SKM-1 (cell line): ENCODE measurements at regions not wholly inside any gene's neighbourhood (a gene's known extent, or its start where the extent isn't known, plus 50 kb on each side); places are given as distances from the start of the nearest gene placed in this dataset.
"Not testable (repeated sequence)": the region's sequence is repeated elsewhere in the genome, so short reads cannot be mapped to it uniquely, and the experiment has no call there.

Experiments used
- DNase-seq: peaks from one replicate; lab custom pipeline; 2025; ENCODE audit not compliant: unreplicated experiment; lab: John Stamatoyannopoulos, UW

DNA sequence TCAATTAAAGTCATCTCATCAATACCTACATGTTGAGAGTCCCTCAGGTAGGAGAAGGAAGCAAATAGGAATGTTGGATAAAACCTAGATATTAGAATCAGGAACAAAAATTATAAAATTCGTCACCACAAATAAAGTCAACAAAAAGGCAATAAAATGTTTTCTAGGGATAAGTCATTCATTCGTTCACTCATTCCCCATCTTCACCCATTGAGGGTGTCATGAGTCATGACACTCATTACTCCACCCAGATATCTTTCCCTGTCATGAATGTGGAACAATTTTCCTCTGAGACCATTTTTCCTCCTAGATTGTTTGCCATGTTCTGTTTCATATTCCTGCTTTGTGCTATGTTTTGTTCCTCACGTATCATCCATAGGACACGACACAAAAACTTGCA is 50.9 kb upstream of the OLIG3 start:
- DNase-seq: no peak

DNA sequence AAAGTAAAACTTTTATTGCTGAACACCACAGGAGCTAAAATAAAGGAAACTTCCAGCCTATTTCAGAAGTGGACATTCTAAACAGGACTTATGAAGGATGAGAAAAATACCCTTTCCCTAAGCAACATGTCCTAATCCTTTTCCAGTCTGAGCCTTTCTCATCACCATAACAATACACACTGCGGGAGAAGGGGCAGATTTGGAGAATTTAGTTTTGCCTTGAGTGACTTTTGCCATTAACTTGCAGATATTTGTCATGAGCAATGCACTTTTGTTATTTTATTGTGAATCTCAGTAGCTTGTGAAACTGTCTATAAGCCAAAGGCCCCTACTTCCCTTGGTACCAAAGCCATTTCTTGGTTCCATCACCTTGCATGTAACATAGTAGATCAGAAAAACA is 53.0 kb upstream of the OLIG3 start:
- no peak for DNase-seq

DNA sequence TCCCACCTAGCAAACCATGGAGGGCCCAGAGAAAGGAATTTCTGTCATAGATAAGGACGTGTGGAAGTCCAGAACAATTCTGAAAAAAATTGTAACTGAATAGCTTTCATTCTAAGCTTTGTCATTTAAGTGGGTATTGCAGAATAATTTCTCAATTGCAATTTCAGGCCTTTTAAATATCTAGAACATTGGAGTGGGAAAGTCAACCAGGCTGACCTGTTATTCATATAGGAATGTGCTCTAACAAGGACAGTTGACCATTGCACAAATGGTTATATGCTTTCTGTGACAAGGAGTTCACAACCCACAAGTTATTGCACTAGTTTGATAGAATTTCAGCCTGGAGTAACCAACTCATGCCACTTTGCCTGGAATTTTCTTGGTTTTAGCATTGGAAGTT is 53.4 kb upstream of the OLIG3 start:
- DNase-seq: no peak

DNA sequence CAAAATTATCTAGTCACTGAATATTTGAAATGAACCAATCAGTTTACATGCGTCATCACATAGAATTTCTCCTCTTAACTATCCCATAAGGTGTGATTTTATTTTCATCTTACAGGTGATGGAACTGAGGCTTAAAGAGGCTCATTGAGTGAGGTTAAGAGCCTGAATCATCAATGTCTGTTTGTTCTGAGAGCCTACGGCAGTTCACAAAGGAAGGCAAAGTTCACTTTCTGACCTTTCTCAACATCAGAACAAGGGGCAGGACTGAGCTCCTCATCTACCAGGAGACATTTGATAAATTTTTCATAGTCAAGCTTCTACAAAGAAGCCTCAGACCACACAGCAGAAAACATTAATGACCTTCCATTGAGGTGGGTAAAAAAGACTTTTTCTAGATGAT is 54.9 kb upstream of the OLIG3 start:
- DNase-seq: no peak

DNA sequence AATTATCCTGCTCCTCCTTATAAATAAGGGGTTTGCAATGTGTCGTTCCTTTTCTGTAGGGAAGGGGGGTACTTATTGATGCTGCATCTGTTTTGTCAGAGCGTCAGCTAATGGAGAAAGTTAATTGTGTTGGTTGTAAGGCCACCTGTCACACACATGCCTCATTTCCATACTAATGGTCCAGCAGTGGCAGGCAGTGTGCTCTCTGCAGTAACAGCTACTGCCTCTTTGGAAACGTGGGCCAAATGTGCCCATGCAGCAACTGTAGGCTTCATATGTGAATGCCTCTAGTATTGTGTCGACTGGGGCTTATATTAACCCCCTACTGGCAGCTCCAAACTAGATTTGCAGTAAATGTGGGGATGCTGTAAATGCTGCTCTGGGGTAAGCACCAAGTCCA is 56.3 kb upstream of the OLIG3 start:
- DNase-seq: no peak

DNA sequence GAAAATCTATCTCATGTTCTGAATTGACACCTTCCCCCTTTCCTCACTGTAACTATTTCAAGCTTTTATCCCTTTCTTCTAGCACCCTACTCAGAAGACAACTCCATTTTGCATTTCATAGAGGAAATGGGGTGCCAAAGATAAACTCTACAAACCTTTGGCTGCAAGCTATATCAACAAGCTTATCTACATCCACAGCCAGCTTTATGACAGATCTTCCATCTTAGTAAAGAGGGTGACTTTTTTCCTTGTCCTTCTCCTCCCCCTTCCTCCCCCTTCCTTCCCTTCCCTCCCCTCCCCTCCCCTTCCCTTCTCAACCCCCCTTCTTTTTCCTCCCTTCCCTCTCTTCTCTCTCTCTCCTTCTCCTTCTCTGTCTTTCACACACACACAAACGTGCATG is 58.0 kb upstream of the OLIG3 start:
- DNase-seq: no peak

DNA sequence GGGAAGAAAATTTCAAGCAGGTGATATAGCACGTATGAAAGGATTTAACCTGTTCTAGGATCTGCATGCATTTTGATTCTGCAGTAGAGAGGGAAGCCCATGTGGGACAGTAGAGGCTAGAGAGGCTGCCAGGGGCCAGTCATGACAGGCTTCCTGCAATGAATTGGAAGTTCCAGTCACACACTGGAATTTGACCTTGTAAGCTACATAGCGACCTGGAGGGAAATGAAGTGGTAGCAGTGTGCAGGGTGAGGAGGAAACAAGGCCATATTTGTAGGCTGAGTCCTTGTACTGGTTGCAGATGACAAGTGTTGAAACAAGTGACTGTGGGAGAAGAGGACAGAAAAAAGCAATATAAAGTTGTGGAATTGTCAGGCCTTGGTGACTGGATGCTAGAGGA is 58.6 kb upstream of the OLIG3 start:
- no peak for DNase-seq

DNA sequence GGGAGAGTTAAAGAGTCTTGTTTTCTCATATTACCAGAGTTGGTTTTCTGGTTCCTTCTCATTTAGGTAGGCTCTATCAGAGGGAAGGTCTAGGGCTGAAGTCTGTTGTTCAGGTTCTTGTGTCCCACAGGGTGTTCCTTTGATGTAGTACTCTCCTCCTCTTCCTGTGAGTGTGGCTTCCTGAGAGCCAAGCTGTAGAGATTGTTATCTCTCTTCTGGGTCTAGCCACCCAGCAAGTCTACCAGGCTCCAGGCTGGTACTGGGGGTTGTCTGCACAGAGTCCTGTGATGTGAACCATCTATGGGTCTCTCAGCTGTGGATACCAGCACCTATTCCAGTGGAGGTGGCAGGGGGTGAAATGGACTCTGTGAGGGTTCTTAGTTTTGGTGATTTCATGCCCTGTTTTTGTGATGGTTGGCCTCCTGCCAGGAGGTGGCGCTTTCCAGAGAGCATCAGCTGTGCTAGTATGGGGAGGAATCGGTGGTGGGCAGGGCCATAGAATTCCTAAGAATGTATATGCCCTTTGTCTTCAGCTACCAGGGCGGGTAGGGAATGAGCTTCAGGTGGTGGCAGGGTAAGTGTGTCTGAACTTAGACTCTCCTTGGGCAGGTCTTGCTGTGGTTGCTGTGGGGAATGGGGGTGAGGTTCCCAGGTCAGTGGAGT is 65.5 kb upstream of the OLIG3 start:
- not testable (repeated sequence) for DNase-seq

DNA sequence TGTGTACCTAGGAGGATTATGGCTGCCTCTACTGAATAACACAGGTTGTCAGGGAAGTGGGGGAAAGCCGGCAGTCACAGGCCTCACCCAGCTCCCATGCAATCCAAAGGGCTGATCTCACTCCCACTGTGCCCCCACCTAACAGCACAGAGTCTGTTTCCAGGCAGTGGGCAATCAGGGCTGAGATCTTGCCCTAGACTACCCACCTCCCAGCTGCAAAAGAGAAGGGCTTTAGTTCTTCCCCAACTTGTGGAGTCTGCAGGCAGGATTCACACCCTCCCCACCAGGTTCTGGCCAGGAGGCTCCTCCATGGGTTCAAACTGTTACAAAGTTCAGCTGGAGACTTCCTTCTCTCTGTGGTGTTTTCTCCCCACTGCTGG is 66.0 kb upstream of the OLIG3 start:
- DNase-seq: no peak

DNA sequence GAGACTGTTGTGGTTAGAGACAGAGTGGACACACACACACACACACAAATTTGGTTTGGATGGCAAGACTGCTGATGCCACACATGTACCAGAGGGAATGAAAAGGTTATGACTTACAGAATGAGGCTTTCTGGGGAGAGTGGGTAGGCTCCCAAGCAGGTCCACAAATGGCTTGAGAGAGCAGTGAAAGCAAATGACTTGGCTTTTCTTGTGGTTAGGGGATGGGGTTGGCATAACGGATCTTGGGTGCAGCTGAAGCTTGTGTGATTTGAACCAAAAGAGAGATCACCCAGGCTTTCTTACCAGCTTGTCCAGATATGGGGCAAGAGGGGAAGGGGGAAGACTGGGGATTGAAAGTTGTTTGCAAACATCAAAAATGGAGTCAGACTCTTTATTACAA is 73.9 kb upstream of the OLIG3 start:
- DNase-seq: no peak

DNA sequence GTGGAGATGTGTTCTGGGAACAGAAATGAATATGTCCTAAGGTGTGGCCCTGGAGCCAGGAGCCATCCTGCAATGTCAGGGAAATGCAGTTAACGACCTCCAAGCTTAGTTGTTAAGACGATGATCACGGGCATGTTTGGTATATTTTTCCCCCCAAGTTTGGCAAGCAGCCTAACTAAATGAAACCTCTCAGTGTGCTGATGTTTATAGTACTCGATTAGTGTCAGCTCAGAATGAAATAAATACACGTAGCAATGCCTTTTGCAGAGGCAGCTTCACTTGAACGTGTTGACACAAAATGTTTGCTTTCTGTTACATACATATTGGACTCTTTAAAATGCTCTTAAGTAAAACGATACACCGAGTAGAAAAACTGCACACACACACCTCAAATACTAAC is 76.2 kb upstream of the OLIG3 start:
- DNase-seq: no peak

DNA sequence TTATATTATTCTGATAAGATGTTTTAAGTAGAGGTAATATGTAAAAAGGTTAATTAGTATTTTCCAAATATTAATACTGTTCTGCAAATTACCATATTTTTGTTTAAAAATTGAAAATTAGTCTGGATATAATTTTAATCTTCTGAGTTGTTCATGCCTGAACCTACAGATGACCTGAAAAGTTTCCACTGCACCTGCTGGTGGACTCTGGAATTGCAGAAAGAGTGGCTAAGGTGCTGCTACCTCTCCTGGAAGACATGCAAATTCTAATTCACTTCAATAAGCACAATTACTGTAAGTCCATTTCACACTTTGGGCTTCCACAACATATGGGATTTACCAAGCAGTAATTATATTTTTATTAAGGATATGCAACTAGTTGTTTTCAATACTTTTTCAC is 77.7 kb upstream of the OLIG3 start:
- peak; percentile 25 for DNase-seq

DNA sequence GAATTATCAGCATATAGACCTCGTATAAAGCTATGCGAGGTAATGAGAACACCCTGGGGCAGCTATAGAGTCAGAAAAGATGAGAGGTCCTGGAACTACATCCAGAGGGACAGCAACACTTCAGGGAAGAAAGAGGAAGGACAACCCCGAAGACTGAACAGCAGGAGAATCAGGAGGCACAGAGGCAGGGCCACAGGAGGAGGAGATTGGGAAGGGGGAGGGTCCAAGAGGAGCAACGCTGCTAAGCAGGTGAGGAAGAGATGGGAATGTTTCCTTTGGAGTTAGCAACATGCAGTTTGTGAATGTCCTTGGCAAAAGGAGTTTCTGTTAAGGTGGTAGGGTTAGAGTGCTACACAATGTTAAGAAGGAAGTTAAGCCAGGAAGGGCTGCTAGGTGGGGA is 79.5 kb upstream of the OLIG3 start:
- no peak for DNase-seq

DNA sequence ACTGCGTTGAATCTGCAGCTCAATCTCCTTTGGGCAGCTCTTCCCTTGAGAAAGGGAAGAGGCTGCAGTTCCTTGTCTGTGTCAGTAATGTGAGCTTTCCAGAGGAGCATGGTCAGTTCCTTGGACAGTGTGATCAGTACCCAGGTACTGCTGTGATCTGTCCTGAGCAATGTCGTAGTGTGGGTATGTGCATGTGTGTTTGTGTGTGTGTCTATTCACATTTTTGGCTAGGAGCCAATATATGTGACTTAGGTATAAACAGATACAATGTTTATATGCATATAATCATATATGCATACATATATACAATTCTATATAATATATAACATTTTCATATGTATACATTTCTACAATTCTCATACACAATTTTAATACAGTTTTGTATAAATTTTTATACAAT is 85.4 kb upstream of the OLIG3 start:
- no peak for DNase-seq

DNA sequence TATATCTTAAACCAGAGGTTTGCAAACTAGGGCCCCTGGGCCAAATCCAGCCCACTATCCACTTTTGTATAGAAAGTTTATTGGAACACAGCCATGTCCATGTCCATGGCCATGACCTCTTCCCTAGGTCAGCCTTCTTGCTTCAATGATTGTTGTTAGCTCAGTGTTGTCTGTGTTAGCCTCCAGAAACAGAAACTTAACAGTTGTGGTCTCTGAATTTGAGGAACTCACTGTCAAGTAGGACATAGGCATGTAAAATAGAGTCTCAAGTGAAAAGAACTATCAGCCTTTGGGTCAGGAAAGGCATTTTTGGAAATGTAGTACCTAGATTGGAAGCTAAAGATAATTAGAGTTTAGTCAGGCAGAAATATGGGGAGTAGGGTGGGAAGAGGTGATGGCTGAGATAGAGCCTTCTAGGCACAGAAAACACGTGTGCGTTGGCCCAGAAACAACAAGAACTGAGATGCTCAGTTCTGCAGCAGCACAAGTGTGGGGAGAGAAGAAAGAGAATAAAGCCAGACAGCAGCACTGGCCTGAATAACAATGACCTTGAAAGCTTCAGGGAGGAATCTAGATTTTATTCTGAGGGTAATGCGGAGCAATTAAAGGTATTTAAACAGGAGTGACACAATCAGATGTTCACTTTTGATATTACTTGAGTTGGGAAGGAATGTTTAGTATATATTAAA is 87.0 kb upstream of the OLIG3 start:
- peak; percentile 43 for DNase-seq

DNA sequence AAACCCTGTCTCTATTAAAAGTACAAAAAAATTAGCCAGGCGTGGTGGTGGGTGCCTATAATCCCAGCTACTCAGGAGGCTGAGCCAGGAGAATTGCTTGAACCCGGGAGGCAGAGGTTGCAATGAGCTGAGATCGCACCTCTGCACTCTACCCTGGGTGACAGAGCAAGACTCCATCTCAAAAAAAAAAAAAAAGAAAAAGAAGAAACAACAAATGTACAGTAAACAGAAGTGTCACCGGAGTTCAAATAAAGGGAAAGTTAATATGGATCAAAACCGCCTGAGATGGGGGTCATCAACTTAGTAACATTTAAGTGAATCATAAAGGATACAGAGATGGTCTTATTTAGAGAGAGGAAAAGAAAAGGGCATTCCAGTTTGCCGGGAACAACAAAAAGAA is 89.3 kb upstream of the OLIG3 start:
- not testable (repeated sequence) for DNase-seq

DNA sequence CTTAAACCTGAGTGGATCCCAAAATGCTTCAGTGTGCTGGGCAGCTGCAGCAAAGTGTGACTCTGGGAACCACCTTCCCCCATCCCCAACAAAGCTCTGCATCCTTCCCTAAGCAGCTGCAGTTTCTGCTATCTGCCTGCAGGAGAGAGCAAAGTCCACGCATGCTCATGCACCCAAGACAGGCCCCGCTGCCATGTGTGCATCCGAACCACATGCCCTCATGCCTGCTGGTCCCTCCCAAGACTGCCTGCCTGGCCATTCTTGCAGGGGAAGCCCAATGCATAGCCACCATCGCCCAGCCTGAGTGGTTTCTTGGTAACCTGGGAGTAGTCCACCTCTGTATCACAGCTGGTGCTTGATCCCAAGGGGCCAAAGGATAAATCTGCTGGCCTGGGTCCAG is 94.3 kb upstream of the OLIG3 start:
- DNase-seq: no peak

DNA sequence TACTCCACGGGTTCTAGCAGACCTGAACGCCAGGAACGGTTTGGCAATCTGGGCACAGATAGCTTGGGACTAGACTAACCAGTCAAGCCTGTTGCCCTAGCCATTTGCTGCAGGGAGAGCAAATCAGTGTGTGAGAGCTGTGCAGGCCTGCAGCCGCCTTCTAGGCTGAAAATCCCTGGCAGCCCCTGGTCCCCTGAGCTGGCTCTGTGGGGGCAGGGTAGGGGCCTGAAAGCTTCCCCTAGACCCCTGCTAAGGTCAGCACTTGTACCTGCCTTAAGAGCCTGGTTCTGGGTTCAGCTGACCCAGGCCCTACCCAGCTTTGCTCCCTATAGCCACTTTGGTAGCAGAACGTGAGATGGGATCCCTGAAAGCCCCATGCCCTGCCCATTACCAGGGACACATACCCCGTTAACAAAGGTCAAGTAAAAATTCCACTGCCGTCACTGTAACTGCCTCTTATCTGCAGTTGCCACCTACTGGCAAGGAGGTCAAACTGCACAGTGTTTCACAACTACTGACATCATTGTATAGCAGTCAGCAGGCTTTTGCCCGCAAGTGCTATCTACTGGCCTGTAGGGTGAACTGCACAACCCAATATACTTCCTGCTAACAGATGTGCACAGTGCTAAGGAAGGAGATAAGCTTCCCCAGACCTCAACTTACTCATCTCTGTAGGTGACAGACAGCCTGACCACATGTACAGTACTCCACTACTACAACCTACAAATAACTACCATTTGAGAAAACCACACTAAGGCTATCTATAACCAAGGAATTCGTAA is 95.1 kb upstream of the OLIG3 start:
- peak; percentile 78 for DNase-seq

DNA sequence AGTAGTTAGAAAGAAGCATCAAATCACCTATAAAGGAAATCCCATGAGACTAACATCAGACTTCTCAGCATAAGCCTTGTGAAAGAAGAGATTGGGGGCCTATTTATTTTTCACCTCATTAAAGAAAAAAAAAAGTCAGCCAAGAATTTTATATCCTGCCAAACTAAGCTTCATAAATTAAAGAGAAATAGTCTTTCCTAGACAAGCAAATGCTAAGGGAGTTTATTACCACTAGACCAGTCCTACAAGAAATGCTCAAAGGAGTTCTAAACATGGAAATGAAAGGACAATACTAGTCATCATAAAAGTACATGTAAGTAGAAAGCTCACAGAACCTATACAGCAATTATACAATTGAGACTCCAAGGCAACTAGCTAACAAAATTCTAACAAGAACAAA is 96.5 kb upstream of the OLIG3 start:
- no peak for DNase-seq

DNA sequence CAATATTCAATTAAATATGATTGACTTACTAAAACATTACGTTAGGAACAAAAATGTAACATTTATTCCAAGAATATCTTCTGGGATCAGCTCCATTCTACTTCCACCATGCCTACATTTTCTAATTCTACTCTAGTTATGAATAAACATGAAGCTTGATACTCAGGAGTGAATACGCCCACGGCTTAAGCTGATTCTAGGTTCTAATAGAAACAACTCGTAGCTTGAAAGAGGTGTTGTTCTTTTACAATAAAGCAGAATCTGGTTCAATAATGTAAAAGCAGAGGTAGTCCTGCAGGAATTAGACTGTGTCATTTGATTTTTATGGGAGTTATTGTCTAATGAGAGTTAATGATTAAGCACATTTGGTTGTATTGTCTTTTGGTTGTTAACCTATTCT is 107.3 kb upstream of the OLIG3 start:
- no peak for DNase-seq

DNA sequence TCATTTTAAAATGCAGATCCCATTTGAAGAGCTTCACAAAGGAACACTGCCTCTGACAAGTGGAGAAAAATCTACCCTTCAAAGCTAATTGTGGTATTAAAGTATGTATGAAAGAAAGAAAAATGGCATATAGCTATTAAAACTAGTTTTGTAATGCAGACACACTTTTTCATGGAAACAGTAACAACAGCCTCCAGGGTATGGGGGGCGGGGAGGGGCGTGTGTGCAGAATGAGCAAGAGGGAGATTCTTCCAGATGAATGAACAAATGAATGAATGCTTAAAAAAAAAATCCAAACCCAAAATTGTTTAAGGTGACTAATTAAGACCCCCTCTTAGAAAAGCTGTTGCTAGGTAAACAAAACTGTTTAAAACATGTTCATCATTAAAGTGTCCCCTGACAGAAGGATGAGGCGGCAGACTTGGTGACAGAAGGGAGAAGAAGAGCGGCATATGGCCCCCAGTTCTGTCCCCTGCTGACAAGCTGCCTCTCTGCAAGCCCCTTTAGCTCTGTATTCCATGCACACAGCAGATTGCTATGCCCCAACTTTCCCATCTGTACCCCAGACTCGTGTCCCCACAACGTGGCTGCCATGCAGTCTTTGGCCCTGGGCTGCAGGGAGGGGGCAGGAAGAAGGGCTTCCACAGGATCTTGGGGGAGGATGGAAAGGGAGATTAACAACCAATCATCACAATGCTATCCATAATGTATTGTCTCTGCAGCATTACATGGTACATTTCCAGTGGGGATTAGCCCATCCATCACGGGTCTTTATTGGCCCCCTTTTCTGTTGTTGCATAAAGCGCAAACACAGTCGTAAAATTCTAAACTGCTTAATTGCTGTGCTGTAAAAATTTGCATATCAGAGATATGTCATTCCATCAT is 108.4 kb upstream of the OLIG3 start:
- no peak for DNase-seq
